ENCODE measurements at regions not wholly inside any gene's neighbourhood (a gene's known extent, or its start where the extent isn't known, plus 50 kb on each side); places are given as distances from the start of the nearest gene placed in this dataset.

DNA sequence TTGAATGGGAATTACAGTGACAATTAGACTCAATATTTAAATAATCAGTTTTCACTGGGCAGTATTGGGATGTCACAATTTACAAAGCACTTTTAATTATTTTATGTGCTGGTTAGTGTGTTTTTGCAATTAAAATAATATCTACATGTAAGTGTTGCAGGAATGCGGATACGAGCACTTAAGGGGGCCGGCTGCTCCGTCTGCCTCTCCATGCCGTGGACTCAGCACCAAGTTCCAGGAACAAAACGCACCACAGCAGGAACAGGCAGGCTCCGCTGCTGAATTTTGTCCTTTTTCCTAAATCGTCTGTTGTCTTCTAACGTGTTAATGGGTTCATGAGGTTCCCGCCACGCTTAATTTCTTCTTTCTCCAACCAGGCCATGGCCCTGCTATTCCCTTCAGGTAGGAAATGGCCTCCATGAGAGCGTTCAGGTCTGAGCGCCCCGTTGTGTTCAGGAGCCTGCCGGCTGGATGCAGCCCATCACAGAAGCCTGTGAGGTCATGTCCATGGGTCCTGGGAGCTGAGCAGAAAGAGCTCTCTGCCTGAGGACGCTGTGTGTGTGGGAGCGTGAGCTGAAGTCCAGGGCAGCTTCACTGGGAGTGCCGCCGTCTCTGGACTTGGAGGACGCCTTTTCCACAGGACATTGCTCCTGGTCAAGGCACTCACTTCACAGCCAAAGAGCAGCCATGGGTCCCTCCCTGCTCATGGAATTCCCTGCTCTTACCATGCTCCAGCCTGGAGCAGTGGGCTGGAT lies 730.3 kb downstream of the BRD1 start:
- Histone ChIP-seq H2AK5ac (ENCODE audit: low read depth, low read length) (no peak overlapping the region), H4K8ac (ENCODE audit: low read depth in 2 of 2, low read length in 2 of 2) (no peak overlapping the region), H3K4me2 (ENCODE audit: low read depth, low read length) (no peak overlapping the region), H3K18ac (ENCODE audit: low read depth, low read length) (no peak overlapping the region), H4K91ac (ENCODE audit: insufficient read depth, low read depth, low read length) (no peak overlapping the region), H2BK20ac (ENCODE audit: low read depth, low read length) (no peak overlapping the region), H3K4me1 (ENCODE audit: control insufficient read depth, insufficient read depth, low read length) (no peaks in the 10 kb centered on the region), H3K9ac (ENCODE audit: low read depth, low read length) (no peak overlapping the region), H3K4me3 (ENCODE audit: insufficient read depth, low read depth, low read length) (no peak overlapping the region), H4K5ac (ENCODE audit: low read depth, low read length) (no peak overlapping the region), H3K14ac (replicated peaks; ENCODE audit: low read depth, low read length) (no peak overlapping the region), H3K36me3 (ENCODE audit: control insufficient read depth, insufficient read depth, low read length) (no peaks in the 10 kb centered on the region), H2BK15ac (ENCODE audit: low read depth, low read length) (no peak overlapping the region), H3K4ac (ENCODE audit: low read depth, low read length) (no peak overlapping the region), H2AK9ac (replicated peaks; ENCODE audit: low read depth, low read length, poor library complexity) (no peak overlapping the region), H2BK120ac (ENCODE audit: low read depth, low read length) (no peak overlapping the region), H3K56ac (ENCODE audit: extremely low read depth, insufficient read depth, low read length) (no peak overlapping the region), H3K23ac (ENCODE audit: low read depth, low read length) (no peak overlapping the region), H4K20me1 (ENCODE audit: insufficient read depth, low read length) (no peaks in the 10 kb centered on the region), H3K9me3 (ENCODE audit: control insufficient read depth, insufficient read depth, low read length) (peaks cover 54% of the 10 kb centered on the region), H2AFZ (replicated peaks; ENCODE audit: low read length, poor library complexity) (no peak overlapping the region), H3K27me3 (ENCODE audit: control insufficient read depth, insufficient read depth, low read length) (no peaks in the 10 kb centered on the region), H2BK5ac (ENCODE audit: low read depth, low read length, poor library complexity, severe bottlenecking) (no peak overlapping the region), H3K9me1 (ENCODE audit: insufficient read depth, low read length) (no peaks in the 10 kb centered on the region), H3K79me1 (ENCODE audit: low read depth in 1 of 2, low read length in 2 of 2) (no peaks in the 10 kb centered on the region), H3K27ac (ENCODE audit: insufficient read depth, low read length) (no peak overlapping the region)
- BruUV-seq (replicated peaks): no TSS peak
- DNase-seq: no peak
- POLR2A ChIA-PET (ENCODE audit: unreplicated experiment): no interaction called here
- WGBS, 2 experiments (ENCODE audit: extremely low coverage in 2 of 2, insufficient read length in 1 of 2): 81% methylated on average over 6 of the region's 20 CpGs; no CpG with 5 or more reads in 1 of the 2 experiments
- intact Hi-C loops (cut with micrococcal nuclease) (no loop called here), in situ Hi-C loops (cut with MboI; ENCODE audit: low sequenced_read_pairs) (no loop called here), dilution Hi-C loops (cut with HindIII; ENCODE audit: low sequenced_read_pairs, unreplicated experiment) (no loop called here)
- TF ChIP-seq CEBPB (IDR thresholded peaks at IDR 0.05; ENCODE audit: low read depth, low read length): no peak
- no peak for TF ChIP-seq FOS (IDR thresholded peaks at IDR 0.05; ENCODE audit: low read depth, low read length)
- no peak for TF ChIP-seq RFX5 (IDR thresholded peaks at IDR 0.05; ENCODE audit: low read depth, low read length)
- TF ChIP-seq RCOR1 (IDR thresholded peaks at IDR 0.05; ENCODE audit: insufficient replicate concordance, low read length): no peak
- TF ChIP-seq POLR2A (IDR thresholded peaks at IDR 0.05; ENCODE audit: low read depth, low read length): no peak
- TF ChIP-seq, protein P1, sequence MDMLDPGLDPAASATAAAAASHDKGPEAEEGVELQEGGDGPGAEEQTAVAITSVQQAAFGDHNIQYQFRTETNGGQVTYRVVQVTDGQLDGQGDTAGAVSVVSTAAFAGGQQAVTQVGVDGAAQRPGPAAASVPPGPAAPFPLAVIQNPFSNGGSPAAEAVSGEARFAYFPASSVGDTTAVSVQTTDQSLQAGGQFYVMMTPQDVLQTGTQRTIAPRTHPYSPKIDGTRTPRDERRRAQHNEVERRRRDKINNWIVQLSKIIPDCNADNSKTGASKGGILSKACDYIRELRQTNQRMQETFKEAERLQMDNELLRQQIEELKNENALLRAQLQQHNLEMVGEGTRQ (IDR thresholded peaks at IDR 0.05; ENCODE audit: low read depth, low read length): no peak
- TF ChIP-seq NFE2L2 (IDR thresholded peaks at IDR 0.05; ENCODE audit: low read depth, low read length): no peak
- TF ChIP-seq, protein P2, sequence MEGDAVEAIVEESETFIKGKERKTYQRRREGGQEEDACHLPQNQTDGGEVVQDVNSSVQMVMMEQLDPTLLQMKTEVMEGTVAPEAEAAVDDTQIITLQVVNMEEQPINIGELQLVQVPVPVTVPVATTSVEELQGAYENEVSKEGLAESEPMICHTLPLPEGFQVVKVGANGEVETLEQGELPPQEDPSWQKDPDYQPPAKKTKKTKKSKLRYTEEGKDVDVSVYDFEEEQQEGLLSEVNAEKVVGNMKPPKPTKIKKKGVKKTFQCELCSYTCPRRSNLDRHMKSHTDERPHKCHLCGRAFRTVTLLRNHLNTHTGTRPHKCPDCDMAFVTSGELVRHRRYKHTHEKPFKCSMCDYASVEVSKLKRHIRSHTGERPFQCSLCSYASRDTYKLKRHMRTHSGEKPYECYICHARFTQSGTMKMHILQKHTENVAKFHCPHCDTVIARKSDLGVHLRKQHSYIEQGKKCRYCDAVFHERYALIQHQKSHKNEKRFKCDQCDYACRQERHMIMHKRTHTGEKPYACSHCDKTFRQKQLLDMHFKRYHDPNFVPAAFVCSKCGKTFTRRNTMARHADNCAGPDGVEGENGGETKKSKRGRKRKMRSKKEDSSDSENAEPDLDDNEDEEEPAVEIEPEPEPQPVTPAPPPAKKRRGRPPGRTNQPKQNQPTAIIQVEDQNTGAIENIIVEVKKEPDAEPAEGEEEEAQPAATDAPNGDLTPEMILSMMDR (conservative IDR thresholded peaks at IDR 0.05; ENCODE audit: low read depth, low read length): no peak
- TF ChIP-seq CHD1 (IDR thresholded peaks at IDR 0.05; ENCODE audit: low read depth, low read length): no peak
- no peak for TF ChIP-seq MXI1 (IDR thresholded peaks at IDR 0.05; ENCODE audit: borderline replicate concordance, low read depth, low read length)
- no peak for ATAC-seq (ENCODE audit: low read depth)
- CTCF ChIA-PET: no interaction called here

Data from IMR-90 (cell line).